ENCODE measurements at regions not wholly inside any gene's neighbourhood (a gene's known extent, or its start where the extent isn't known, plus 50 kb on each side); places are given as distances from the start of the nearest gene placed in this dataset.

- POLR2A ChIA-PET = no interaction called here
- FAIRE-seq = no peak
- Histone ChIP-seq H3K36me3 (ENCODE audit: control insufficient read depth in 2 of 2, extremely low read depth in 1 of 2, insufficient read depth in 2 of 2, low read length in 2 of 2) (no peaks in the 10 kb centered on the region), H2AFZ (ENCODE audit: low read depth, low read length) (no peak overlapping the region), H4K20me1 (replicated peaks; ENCODE audit: control insufficient read depth, extremely low read depth, insufficient read depth, low read length) (no peaks in the 10 kb centered on the region), H3K4me2 (ENCODE audit: insufficient read depth, low read length) (no peak overlapping the region), H3K4me1 (ENCODE audit: control insufficient read depth, extremely low read depth, insufficient read depth, low read length) (no peaks in the 10 kb centered on the region), H3K9me3 (replicated peaks; ENCODE audit: control insufficient read depth, insufficient read depth, low read length) (no peaks in the 10 kb centered on the region), H3K79me2 (ENCODE audit: control insufficient read depth, insufficient read depth, low read length) (no peaks in the 10 kb centered on the region), H3K9me1 (replicated peaks; ENCODE audit: control insufficient read depth, extremely low read depth, insufficient read depth, low read length) (no peaks in the 10 kb centered on the region), H3K9ac (replicated peaks; ENCODE audit: extremely low read depth, insufficient read depth, low read length) (no peak overlapping the region), H3K27ac (ENCODE audit: insufficient read depth, low read depth, low read length) (no peak overlapping the region), H3K4me3 (replicated peaks in 1 of 3; ENCODE audit: insufficient read depth in 1 of 3, low read depth in 1 of 3, low read length in 3 of 3) (no peak overlapping the region), H3K27me3 (ENCODE audit: control insufficient read depth in 2 of 2, insufficient read depth in 2 of 2, low read length in 2 of 2) (no peaks in the 10 kb centered on the region)
- dilution Hi-C loops (cut with MboI; ENCODE audit: extremely low pct_ligation_motif_present, low sequenced_read_pairs) (no loop called here), intact Hi-C loops (cut with micrococcal nuclease) (no loop called here)
- DNase-seq (ENCODE audit: low read depth, low spot score) = no peak
- BruUV-seq (replicated peaks) = no TSS peak
- CTCF ChIA-PET = no interaction called here
- TF ChIP-seq JUN (IDR thresholded peaks at IDR 0.05; ENCODE audit: borderline replicate concordance, insufficient read depth, insufficient read length, low read depth) (no peak), POLR2AphosphoS5 (IDR thresholded peaks at IDR 0.05; ENCODE audit: insufficient read depth, low read depth, low read length) (no peak), FOS (IDR thresholded peaks at IDR 0.05; ENCODE audit: borderline replicate concordance, insufficient read depth, low read length) (no peak), POLR2A (IDR thresholded peaks at IDR 0.05; ENCODE audit: low read depth, low read length) (no peak), MYC (IDR thresholded peaks at IDR 0.05; ENCODE audit: low read depth, low read length) (no peak), EZH2 (IDR thresholded peaks at IDR 0.05; ENCODE audit: borderline replicate concordance, low read depth, low read length, severe bottlenecking) (no peak), MAX (IDR thresholded peaks at IDR 0.05; ENCODE audit: insufficient read depth, insufficient read length) (no peak), GATA2 (IDR thresholded peaks at IDR 0.05; ENCODE audit: insufficient read depth, insufficient read length, low read depth, low read length) (no peak)
- TF ChIP-seq, protein P1, sequence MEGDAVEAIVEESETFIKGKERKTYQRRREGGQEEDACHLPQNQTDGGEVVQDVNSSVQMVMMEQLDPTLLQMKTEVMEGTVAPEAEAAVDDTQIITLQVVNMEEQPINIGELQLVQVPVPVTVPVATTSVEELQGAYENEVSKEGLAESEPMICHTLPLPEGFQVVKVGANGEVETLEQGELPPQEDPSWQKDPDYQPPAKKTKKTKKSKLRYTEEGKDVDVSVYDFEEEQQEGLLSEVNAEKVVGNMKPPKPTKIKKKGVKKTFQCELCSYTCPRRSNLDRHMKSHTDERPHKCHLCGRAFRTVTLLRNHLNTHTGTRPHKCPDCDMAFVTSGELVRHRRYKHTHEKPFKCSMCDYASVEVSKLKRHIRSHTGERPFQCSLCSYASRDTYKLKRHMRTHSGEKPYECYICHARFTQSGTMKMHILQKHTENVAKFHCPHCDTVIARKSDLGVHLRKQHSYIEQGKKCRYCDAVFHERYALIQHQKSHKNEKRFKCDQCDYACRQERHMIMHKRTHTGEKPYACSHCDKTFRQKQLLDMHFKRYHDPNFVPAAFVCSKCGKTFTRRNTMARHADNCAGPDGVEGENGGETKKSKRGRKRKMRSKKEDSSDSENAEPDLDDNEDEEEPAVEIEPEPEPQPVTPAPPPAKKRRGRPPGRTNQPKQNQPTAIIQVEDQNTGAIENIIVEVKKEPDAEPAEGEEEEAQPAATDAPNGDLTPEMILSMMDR (IDR thresholded peaks at IDR 0.05; ENCODE audit: extremely low read depth in 1 of 2, insufficient read depth in 1 of 2, low read depth in 1 of 2, low read length in 2 of 2) = no peak
Measured at GRCh38 chr21:28152732-28153131, 839.9 kb downstream of the LTN1 start.
